PC-3 (cell line): ENCODE measurements at regions not wholly inside any gene's neighbourhood (a gene's known extent, or its start where the extent isn't known, plus 50 kb on each side); places are given as distances from the start of the nearest gene placed in this dataset.

ENCODE experiments used
- ATAC-seq: fragments of 200-7000 bp; cut with Tn5 transposase; 2 replicates; pipeline ENCODE4 v1.9.1; 2020; ENCODE audit warnings: mild to moderate bottlenecking, moderate library complexity
- BruUV-seq: library from RNA; stranded (reverse); fragments of 400-500 nt; replicated peaks from 2 replicates; lab custom pipeline; 2021; lab: Mats Ljungman, UMichigan
- CTCF ChIA-PET: fragments of 300-600 bp; sonication (Branson Sonifier 250); formaldehyde crosslinking; loops from one replicate; lab custom pipeline; 2022; ENCODE audit warnings: antibody characterized with exemption; lab: Charles Lee
- POLR2A ChIA-PET: fragments of 300-600 bp; sonication (Branson Sonifier 250); formaldehyde crosslinking; loops from one replicate; lab custom pipeline; 2022; ENCODE audit warnings: antibody characterized with exemption; ENCODE audit not compliant: unreplicated experiment; lab: Charles Lee
- DNase-seq: peaks from one replicate; pipeline ENCODE4 v3.0.0-alpha.2; 2015
- H2AFZ ChIP-seq: fragments of 300-600 bp; sonication (generic); 2 replicates; pipeline ENCODE4 v1.6.0; 2016; ENCODE audit warnings: antibody characterized with exemption, low read length
- H3F3A ChIP-seq: fragments of 300-600 bp; sonication (generic); one replicate; pipeline ENCODE4 v1.6.0; 2017; ENCODE audit warnings: antibody characterized with exemption, low read length, control low read depth, mild to moderate bottlenecking; ENCODE audit not compliant: unreplicated experiment
- H3K27ac ChIP-seq: fragments of 300-600 bp; sonication (generic); 2 replicates; pipeline ENCODE4 v1.5.1; 2016; ENCODE audit warnings: mild to moderate bottlenecking, low read length
- H3K27me3 ChIP-seq: fragments of 300-600 bp; sonication (generic); 2 replicates; pipeline ENCODE4 v1.6.1; 2016; ENCODE audit warnings: low read length, mixed read lengths
- H3K36me3 ChIP-seq: fragments of 300-600 bp; sonication (generic); 2 replicates; pipeline ENCODE4 v1.6.1; 2016; ENCODE audit warnings: low read depth, mixed run types, low read length, mixed read lengths
- H3K4me1 ChIP-seq: fragments of 300-600 bp; sonication (generic); 2 replicates; pipeline ENCODE4 v1.5.1; 2016; ENCODE audit warnings: low read length; ENCODE audit not compliant: insufficient read depth
- H3K4me2 ChIP-seq: fragments of 300-600 bp; sonication (generic); 2 replicates; pipeline ENCODE4 v1.6.0; 2016; ENCODE audit warnings: low read length
- H3K4me3 ChIP-seq: fragments of 300-600 bp; sonication (generic); 2 replicates; pipeline ENCODE4 v1.5.1; 2016; ENCODE audit warnings: mild to moderate bottlenecking, low read length, mixed read lengths
- H3K79me2 ChIP-seq: fragments of 300-600 bp; sonication (generic); 2 replicates; pipeline ENCODE4 v1.6.1; 2017; ENCODE audit warnings: low read length, mixed read lengths
- H3K9ac ChIP-seq: fragments of 300-600 bp; sonication (generic); 2 replicates; pipeline ENCODE4 v1.6.0; 2016; ENCODE audit warnings: mild to moderate bottlenecking, low read length
- H3K9me2 ChIP-seq: fragments of 300-600 bp; sonication (generic); replicated peaks from 2 replicates; pipeline ENCODE4 v1.6.1; 2016; ENCODE audit warnings: mixed run types, low read length, mixed read lengths
- H3K9me3 ChIP-seq: fragments of 300-600 bp; sonication (generic); 2 replicates; pipeline ENCODE4 v1.6.1; 2016; ENCODE audit warnings: low read length, mixed read lengths
- H4K20me1 ChIP-seq: fragments of 300-600 bp; sonication (generic); 2 replicates; pipeline ENCODE4 v1.6.1; 2016; ENCODE audit warnings: low read length, mixed read lengths
- EZH2 ChIP-seq: fragments of 300-600 bp; sonication (generic); IDR thresholded peaks from one replicate; pipeline ENCODE4 v1.6.1; 2017; ENCODE audit warnings: antibody characterized with exemption, mild to moderate bottlenecking, low read length; ENCODE audit not compliant: unreplicated experiment
- EZH2phosphoT487 ChIP-seq: fragments of 300-600 bp; sonication (generic); IDR thresholded peaks from 2 replicates; pipeline ENCODE4 v1.6.1; 2018; ENCODE audit warnings: mild to moderate bottlenecking, antibody characterized with exemption, low read length, borderline replicate concordance
- intact Hi-C: fragments of 100-400 bp; cut with micrococcal nuclease; formaldehyde crosslinking; loops from 2 replicates; pipeline ENCODE4 v1.9.0; 2023
- TF ChIP-seq, protein P1 (sequence below): fragments of 300-600 bp; sonication (generic); conservative IDR thresholded peaks from 2 replicates; pipeline ENCODE4 v1.5.1; 2017; ENCODE audit warnings: antibody characterized with exemption, low read depth, mild to moderate bottlenecking, low read length

DNA sequence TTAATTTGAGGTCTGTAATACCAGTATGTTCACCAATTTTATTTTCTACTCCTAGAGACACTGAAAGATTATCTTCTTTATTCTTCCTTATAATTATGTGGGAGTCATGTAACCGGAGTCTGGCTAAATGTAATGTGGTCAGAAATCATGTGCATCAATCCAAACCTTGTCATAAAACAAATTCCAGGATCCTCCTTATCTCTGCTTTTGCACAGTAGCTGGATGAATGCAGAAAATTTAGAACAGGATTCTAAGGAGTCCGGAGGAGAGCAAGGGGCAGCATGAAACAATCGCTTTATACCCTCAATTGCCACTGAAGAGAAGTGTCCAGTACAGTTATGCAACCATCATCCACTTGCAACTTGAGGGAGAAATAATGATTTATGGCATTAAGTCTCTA, 2674.7 kb upstream of the PCDH20 start:
- no TSS peak for BruUV-seq
- Histone ChIP-seq H3K36me3 (no peaks in the 10 kb centered on the region), H2AFZ (no peak overlapping the region), H3K4me1 (no peaks in the 10 kb centered on the region), H3F3A (no peaks in the 10 kb centered on the region), H3K27me3 (no peaks in the 10 kb centered on the region), H3K79me2 (no peaks in the 10 kb centered on the region), H3K4me3 (no peak overlapping the region), H3K4me2 (no peak overlapping the region), H3K27ac (no peak overlapping the region), H3K9me2 (no peaks in the 10 kb centered on the region), H3K9me3 (no peaks in the 10 kb centered on the region), H4K20me1 (no peaks in the 10 kb centered on the region), H3K9ac (no peak overlapping the region)
- POLR2A ChIA-PET: no interaction called here
- TF ChIP-seq, protein P1, sequence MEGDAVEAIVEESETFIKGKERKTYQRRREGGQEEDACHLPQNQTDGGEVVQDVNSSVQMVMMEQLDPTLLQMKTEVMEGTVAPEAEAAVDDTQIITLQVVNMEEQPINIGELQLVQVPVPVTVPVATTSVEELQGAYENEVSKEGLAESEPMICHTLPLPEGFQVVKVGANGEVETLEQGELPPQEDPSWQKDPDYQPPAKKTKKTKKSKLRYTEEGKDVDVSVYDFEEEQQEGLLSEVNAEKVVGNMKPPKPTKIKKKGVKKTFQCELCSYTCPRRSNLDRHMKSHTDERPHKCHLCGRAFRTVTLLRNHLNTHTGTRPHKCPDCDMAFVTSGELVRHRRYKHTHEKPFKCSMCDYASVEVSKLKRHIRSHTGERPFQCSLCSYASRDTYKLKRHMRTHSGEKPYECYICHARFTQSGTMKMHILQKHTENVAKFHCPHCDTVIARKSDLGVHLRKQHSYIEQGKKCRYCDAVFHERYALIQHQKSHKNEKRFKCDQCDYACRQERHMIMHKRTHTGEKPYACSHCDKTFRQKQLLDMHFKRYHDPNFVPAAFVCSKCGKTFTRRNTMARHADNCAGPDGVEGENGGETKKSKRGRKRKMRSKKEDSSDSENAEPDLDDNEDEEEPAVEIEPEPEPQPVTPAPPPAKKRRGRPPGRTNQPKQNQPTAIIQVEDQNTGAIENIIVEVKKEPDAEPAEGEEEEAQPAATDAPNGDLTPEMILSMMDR: no peak
- no peak for TF ChIP-seq EZH2
- no peak for TF ChIP-seq EZH2phosphoT487
- intact Hi-C loops: no loop called here
- no peak for ATAC-seq
- CTCF ChIA-PET: no interaction called here
- DNase-seq: no peak

DNA sequence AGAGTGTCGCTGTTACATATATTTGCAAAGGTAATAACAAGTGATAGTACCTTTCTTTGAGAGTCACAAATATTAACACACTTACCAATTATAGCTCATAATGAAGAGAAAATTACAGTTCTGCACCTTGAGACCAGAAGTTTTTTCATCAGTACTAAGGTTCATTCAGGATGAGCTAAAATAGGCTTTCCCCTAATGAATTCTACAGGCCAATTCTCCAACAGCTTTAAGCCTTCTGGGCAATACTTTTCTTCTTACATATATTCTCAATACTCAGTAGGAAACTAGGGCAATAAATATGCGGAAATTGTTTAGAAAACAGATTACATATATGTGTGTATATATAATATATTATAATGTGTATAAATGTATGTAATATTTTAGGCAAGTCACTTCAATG, 2672.8 kb upstream of the PCDH20 start:
- TF ChIP-seq, protein P1: no peak
- TF ChIP-seq EZH2 (no peak), EZH2phosphoT487 (no peak)
- CTCF ChIA-PET: no interaction called here
- Histone ChIP-seq H4K20me1 (no peaks in the 10 kb centered on the region), H3K9ac (no peak overlapping the region), H3K27me3 (no peaks in the 10 kb centered on the region), H3F3A (no peaks in the 10 kb centered on the region), H3K79me2 (no peaks in the 10 kb centered on the region), H3K4me3 (no peak overlapping the region), H3K36me3 (no peaks in the 10 kb centered on the region), H2AFZ (no peak overlapping the region), H3K4me1 (no peaks in the 10 kb centered on the region), H3K9me3 (no peaks in the 10 kb centered on the region), H3K9me2 (no peaks in the 10 kb centered on the region), H3K27ac (no peak overlapping the region), H3K4me2 (no peak overlapping the region)
- no TSS peak for BruUV-seq
- intact Hi-C loops: no loop called here
- POLR2A ChIA-PET: no interaction called here
- ATAC-seq (no peak), DNase-seq (no peak)

DNA sequence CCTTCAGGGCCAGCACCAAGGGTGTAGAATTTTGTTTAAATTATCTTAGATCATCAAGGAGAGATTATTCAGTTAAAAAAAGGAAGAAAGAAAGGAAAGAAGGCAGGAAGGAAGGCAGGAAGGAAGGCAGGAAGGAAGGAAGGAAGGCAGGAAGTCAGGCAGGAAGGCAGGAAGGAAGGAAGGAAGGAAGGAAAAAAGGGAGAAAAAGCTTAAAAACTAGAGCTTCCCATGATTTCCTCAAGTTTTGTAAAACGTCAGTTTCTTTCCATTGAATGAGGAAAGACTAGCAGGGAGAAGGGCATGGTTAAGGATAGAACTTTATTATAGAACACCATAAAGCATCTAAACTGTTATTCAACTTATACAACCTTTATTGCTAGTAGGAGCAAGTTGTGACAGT, 2672.0 kb upstream of the PCDH20 start:
- H3K9me2 ChIP-seq: no peaks in the 10 kb centered on the region
- TF ChIP-seq, protein P1: no peak
- TF ChIP-seq EZH2: no peak
- TF ChIP-seq EZH2phosphoT487: no peak
- H2AFZ ChIP-seq: no peak overlapping the region
- no peaks in the 10 kb centered on the region for H3K27me3 ChIP-seq
- H3K9ac ChIP-seq: no peak overlapping the region
- H3K4me1 ChIP-seq: no peaks in the 10 kb centered on the region
- no peaks in the 10 kb centered on the region for H3K9me3 ChIP-seq
- ChIA-PET CTCF (no interaction called here), POLR2A (no interaction called here)
- no TSS peak for BruUV-seq
- no peak overlapping the region for H3K4me3 ChIP-seq
- no peaks in the 10 kb centered on the region for H3F3A ChIP-seq
- intact Hi-C loops: no loop called here
- no peaks in the 10 kb centered on the region for H3K36me3 ChIP-seq
- H3K27ac ChIP-seq: no peak overlapping the region
- H3K79me2 ChIP-seq: no peaks in the 10 kb centered on the region
- DNase-seq (no peak), ATAC-seq (no peak)
- no peaks in the 10 kb centered on the region for H4K20me1 ChIP-seq
- no peak overlapping the region for H3K4me2 ChIP-seq
